Stimulated activated CD4-positive, alpha-beta T cell treated with anti-CD3 and anti-CD28 coated beads, Interleukin-4, amount 100 ng/mL, for 4 hours (primary cell): ENCODE measurements at regions not wholly inside any gene's neighbourhood (a gene's known extent, or its start where the extent isn't known, plus 50 kb on each side); places are given as distances from the start of the nearest gene placed in this dataset.
"Not testable (repeated sequence)": the region's sequence is repeated elsewhere in the genome, so short reads cannot be mapped to it uniquely, and the experiment has no call there.

Source experiments
- DNase-seq, 2 experiments: peaks; one replicate each; pipeline ENCODE4 v3.0.0-alpha.2; 2020

DNA sequence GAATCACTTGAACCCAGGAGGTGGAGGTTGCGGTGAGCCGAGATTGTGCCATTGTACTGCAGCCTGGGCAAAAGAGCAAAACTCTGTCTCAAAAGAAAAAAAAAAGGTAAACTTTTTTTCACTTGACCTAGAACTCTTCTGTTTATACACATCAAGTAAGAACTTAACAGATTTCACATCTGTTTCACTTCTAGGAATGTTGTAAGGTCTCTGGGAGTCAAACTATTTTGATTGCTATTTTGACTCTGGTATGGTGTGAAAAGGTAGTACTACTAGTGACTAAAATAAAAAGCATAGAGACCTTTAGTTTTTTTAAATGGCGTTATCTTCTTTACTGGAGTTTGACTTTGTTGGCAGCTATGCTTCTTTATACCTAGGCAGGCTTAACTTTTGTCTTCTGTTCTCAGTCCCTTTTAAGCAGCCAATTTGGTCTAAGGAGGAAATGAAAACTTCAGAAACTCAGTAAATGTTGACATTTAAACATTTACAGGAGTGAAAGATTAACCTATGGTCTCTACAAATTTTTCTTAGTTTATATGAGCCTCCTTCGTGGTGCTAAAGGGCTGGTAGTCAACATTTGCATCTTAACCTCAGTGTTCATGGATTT is 84.7 kb downstream of the METTL2B start:
- DNase-seq = not testable (repeated sequence)

DNA sequence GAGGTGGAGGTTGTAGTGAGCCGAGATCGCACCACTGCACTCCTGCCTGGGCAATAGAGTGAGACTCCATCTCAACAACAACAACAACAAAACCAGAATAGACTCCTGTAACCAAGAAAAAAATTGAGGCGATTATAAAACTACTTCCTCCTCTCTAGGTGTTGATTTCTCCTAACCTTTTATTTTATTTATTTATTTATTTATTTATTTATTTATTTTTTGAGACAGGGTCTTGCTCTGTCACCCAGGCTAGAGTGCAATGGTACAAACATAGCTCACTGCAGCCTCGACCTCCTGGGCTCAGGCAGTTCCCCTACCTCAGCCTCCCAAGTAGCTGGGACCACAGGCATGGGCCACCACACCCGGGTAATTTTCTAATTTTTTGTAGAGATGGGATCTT is 86.2 kb downstream of the METTL2B start:
- not testable (repeated sequence) for DNase-seq

DNA sequence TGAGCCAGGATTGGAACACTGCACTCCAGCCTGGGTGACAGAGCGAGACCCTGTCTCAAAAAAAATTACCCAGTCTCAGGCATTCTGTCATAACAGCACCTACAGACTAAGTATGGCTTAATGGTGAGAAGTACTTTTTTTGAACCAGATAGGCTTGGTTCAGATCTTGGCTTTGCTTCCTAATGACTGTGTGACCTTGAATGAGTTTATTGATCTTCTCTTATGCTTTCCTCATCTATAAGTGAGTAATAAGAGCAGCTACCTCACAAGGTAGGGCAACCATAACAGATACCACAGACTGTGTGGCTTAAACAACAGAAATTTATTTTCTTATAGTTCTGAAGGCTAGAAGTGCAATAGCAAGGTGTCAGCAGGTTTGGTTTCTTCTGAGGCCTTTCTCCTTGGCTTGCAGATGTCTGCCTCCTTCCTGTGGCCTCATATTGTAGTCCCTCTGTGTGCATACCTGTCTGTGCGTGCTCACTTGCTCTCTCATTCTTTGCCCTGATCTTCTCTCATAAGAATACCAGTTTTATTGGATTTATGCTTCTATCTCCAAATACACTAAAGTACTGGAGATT is 87.7 kb downstream of the METTL2B start:
- not testable (repeated sequence) for DNase-seq

DNA sequence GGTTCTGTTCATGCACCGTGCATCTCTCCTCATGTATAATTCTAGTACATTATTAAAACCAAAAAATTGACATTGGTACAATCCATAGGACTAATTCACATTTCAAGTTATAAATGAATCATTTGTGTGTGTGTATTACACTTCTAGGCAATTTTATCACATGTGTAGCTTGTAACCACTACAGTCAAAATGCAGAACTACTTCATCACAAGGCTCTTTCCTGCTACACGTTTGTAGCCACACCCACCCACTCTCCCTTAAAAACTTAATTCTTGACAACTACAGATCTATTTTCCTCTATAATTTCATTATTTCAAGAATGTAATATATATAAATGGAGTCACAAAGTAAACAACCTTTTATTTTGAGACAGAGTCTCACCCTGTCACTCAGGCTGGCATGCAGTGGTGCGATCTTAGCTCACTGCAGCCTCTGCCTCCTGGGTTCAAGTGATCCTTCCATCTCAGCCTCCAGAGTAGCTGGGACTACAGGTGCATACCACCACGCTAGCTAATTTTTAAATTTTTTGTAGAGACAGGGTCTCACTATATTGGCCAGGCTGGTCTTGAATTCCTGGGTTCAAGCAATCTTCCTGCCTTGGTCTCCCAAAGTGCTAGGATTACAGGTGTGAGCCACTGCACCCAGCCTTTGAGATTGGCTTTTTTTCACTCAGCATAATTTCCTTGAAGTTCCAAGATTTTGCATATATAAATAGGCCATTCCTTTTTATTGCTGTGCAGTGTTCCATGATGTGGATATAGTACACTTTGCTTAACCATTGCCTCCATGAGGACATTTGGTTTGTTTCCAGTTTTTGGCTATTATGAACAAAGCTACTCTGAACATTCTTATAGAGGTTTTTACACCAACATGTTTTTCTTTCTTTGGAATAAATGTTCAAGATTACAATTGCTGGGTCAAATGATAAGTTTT is 88.7 kb downstream of the METTL2B start:
- not testable (repeated sequence) for DNase-seq

DNA sequence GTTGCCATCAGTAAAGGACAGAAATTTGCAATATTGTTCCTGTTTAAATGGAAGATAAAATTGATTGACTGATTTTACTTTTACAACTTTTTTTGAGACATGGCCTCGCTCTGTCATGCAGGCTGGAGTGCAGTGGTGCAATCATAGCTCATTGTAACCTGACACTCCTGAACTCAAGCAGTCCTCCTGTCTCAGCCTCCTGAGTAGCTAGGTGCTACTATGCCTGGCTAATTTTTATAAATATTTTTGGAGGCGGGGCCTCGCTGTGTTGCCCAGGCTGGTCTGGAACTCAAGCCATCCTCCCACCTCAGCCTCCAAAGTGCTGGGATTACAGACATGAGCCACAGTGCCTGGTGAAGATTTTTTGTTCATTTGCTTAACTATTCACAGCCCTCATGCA is 96.8 kb upstream of the GARIN1A start:
- DNase-seq = not testable (repeated sequence)

DNA sequence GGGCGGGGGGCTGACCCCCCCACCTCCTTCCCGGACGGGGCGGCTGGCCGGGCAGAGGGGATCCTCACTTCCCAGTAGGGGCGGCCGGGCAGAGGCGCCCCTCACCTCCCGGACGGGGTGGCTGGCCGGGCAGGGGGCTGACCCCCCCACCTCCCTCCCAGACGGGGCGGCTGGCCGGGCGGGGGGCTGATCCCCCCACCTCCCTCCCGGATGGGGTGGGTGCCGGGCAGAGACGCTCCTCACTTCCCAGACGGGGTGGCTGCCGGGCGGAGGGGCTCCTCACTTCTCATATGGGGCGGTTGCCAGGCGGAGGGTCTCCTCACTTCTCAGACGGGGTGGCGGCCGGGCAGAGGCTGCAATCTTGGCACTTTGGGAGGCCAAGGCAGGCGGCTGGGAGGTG is 95.1 kb upstream of the GARIN1A start:
- DNase-seq = not testable (repeated sequence)

DNA sequence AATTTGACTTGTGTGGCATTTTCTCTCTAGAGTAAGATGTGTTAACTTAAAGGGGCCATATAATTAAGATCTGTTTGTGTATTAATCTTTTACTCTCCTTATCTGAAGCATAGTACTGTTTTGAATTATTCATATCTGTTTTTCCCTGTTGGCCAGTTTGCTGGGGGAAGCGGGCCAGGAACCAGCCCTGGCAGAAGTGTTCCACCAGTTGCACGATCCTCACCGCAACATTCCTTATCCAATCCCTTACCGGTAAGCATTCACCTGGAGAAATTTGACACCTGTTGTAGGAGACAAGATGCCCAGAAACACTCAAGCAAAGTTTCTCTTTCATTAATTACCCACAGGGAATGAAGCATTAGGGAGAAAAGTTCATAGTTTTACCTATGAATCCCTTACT is 92.2 kb upstream of the GARIN1A start:
- DNase-seq = not testable (repeated sequence)

DNA sequence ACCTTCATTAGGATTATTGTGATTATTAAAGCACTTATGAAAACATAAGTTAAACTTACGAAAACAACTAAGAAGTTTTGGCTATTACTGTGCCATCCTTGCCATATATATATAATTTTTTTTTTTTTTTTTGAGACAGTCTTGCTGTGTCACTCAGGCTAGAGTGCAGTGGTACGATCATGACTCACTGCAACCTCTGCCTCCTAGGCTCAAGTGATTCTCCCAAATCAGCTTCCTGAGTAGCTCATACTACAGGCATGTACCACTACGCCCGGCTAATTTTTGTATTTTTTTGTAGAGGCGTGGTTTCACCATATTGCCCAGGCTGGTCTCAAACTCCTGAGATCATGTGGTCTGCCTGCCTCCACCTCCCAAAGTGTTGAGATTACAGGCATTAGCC is 91.0 kb upstream of the GARIN1A start:
- DNase-seq = not testable (repeated sequence)

DNA sequence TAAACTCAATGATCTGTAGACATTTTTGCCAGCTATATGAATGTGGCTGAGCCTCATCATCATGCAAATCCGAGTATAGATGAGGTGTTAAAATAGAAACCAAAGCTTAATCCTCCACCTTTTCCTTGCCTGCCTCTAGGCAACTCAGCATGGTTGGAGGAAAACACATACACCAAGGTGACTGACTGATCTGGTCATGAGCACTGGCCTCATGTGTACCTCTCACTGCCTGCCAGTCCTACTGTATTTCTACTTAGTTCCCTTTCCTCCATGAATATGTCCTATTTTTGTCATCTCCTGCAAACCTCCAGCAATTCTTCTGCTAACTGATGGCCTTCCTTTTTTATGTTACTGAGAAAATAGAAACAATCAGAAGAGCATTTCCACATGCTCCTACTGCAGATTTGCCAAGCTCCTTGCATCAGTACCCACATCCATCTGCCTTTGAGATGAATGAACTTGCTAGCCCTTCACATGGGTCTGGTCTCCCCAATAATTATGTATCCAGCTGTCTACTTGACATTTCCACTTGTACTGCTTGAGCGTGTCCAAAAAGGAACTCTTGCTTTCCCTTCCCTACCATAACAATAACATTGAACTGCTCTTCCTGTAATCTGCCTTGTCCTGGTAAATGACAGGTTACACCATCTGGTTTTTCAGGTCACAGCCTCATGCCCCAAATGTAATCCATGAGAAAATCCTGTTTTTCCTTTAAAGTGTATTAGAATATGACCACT is 90.1 kb upstream of the GARIN1A start:
- DNase-seq = not testable (repeated sequence)

DNA sequence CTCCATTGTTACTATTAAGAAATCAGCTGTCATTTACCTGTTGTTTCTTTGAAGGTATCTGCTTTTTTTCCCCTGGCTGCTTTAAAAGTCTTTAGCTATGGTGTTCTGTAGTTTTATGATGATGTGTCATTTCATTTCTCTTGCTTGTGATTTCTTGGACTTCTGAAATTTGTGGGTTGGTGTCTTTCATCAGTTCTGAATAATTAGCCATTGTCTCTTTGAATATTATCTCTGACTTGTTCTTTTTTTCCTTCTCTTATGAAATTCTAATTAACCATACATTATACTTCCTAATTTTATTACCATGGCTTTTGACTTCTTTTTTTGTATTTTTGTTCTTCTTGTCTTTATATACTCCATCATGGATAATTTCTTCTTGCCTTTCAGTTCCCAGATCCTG is 85.4 kb upstream of the GARIN1A start:
- DNase-seq = not testable (repeated sequence)

DNA sequence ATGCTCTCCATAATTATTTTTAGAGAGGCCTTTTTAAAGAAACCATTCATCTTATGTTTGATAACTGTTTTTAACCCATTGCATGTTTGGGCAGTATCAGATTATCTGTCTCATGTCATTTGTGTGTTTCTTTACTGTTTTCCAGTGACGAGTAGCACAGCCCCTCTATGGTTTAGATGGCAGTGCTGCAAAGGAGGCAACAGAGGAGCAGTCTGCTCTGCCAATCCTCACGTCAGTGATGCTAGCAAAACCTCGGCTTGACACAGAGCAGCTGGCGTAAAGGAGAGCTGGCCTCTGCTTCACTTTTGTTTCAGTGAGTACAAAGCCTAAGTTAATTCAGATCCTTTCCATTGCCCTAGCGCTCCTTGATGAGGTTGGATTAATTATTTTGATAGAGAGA is 80.4 kb upstream of the GARIN1A start:
- no peak for DNase-seq

DNA sequence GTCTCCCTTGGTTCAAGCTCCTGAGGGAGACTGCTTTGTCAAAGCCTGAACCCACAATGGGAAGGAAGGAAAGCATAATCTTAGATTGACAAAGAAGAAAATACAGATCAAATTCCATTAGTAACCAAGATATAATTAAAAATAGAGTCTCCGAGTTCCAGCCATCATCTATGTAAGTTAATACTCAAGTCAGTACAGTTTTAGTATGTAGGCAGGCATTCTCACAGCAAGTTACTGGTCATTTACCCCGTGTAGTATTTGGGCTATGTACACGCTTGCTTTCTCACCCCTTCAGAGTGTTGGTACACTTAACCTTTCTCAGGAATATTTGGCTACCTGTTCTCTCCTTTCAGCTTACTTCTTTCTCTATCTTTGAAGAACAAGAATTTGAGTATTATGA is 79.9 kb upstream of the GARIN1A start:
- not testable (repeated sequence) for DNase-seq

DNA sequence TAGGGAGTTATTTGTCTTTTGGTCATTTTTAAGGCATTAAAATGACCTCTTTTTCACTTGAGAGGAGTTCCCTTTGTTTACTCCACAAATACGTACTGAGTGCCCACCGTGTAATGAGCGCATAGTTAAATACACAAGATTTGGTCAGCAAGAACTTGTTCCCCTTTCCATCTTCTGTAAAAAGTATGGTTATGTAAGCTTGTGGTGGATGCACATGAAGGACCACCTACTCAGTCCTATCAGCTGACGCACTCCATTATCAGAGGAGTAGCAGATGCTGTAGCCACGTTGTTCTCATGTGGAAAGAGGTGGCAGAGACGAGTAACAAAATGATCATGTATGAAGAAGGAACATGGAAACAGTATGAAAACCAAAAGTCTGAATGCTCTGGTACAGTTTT is 78.0 kb upstream of the GARIN1A start:
- DNase-seq = not testable (repeated sequence)

DNA sequence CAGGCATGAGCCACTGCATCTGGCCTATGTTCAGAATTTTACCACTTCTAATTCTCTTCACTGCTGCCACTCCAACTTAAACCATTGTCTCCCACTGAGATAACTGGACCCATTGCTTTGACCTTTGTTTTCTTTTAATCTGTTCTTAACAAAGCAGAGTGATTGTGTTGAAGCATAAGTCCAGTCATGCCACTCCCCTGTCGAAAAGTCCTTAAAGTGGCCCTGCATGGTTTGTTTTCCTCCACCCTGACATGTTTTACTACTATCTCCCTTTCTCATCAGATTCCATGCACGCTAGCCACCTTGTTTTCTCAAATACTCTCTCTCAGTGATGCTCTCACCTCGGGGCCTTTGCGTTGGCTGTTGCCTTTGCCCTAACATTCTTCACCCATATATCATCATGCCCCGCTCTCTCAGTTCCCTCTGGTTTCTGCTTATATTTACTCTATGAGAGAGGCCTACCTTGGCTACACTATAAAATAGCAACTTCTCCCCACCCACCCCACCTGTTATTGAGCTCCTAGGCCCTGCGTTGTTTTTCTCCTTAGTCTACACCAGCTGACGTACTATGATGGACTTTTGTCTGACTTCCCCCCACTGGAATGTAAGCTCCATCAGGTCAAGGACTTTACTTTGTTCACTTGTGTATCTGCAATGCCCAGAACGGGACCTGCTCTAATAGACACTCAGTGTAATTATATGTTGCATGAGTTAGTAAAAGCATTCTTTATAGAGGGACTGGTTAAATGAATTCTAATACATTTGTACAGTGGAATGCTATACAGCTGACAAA is 75.6 kb upstream of the GARIN1A start:
- DNase-seq = not testable (repeated sequence)

DNA sequence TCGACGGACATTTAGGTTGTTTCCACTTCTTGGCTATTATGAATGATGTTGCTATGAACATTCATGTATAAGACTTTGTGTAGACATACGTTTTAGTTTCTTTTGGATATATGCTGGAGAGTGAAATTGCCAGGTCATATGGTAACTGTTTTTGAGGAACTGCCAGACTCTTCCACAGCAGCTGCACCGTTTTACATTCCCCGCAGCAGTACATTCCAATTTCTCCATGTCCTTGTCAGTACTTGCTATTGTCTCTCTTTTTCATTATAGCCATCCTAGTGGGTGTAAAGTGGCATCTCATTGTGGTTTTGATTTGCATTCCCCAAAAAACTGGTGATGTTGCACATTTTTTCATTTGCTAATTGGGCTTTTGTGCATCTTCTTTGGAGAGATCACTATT is 73.1 kb upstream of the GARIN1A start:
- not testable (repeated sequence) for DNase-seq

DNA sequence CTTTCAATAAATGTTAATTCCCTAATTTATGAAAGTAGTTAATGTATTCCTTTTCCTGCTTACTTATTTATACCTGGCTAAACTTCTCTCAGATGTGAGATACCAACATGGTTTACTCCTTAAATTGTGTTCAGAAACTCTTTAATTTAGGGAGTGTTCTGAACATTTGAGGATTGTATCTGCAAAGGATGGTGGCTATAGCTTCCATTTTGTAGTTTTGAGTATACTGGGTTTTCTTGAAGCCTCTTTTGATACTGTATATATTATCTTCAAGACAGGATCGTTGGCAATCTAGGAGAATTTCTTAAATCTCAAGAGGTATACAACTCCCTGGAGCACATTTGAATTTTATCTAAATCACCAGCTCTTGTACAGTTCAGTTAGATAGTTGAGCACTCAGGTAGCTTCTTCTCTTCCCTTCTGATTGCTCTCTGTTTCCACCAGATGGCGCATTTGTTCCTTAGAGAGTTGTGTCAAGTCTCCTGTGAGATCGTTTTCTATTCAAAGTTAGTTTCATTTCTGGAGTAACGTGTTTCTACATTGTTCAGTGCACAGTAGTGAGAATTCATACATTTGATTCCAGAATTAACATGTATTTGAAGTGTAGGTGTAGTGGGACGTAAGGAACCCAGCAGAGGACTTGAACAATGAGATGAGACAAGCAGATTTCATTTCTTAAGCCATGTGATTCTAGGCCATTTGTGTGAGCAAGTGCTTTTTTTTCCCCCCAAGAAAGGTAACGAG is 63.2 kb upstream of the GARIN1A start:
- peak in 1 of 2 experiments; percentile 35 for DNase-seq

DNA sequence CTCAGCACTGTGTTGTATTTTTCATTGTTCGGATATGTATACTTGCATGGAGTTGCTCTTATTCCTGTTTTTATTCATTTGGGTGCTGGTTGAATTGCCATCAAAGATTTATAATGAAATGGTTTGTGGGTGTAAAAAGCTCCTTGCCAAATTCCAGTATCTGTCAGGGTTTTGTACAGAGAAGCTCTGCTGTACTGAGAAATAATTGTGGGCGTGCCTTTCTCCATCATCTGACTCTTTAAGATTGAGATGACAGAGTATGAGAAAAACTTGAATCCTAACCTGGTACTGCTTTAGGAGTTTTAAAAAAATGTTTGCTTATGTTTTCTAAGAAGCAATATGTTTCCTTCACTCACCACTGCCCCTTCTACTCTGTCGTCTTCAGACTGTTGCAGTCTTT is 58.7 kb upstream of the GARIN1A start:
- DNase-seq = not testable (repeated sequence)

DNA sequence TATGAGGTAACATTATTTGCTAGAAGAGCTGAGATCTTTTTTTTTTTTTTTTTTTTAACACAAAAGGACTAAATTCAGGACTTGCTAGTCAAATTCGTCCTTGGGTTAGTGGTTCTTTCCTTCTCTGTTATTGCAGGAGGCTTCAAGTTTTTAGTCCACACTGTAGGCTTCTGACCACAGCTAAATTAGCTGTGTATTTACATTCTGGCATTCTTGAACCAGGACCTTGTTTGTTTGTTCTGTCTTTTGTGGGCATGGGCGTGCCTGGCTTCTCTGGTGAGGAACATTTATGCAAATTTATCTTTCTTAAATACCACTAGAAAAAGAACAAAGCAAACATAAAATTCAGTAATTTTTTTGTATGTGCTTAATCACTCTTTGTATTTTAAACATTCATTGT is 57.3 kb upstream of the GARIN1A start:
- DNase-seq = not testable (repeated sequence)

DNA sequence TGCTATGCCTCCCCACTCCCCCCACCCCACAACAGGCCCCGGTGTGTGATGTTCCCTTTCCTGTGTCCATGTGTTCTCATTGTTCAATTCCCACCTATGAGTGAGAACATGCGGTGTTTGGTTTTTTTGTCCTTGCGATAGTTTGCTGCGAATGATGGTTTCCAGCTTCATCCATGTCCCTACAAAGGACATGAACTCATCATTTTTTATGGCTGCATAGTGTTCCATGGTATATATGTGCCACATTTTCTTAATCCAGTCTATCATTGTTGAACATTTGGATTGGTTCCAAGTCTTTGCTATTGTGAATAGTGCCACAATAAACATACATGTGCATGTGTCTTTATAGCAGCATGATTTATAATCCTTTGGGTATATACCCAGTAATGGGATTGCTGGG is 55.3 kb upstream of the GARIN1A start:
- DNase-seq = not testable (repeated sequence)
